Astrocyte of the cerebellum (primary cell): ENCODE measurements at regions not wholly inside any gene's neighbourhood (a gene's known extent, or its start where the extent isn't known, plus 50 kb on each side); places are given as distances from the start of the nearest gene placed in this dataset.
"Not testable (repeated sequence)": the region's sequence is repeated elsewhere in the genome, so short reads cannot be mapped to it uniquely, and the experiment has no call there.

ENCODE experiments used
- DNase-seq: peaks from one replicate; pipeline ENCODE4 v3.0.0-alpha.2; 2011; ENCODE audit warnings: low read depth
- H3K4me3 ChIP-seq: 2 replicates; pipeline ENCODE4 v1.5.1; 2011; ENCODE audit warnings: mild to moderate bottlenecking, low read depth, low read length, moderate library complexity
- in situ Hi-C: cut with HindIII; loops from 2 replicates; pipeline ENCODE4 v1.10.0; 2017; ENCODE audit warnings: low sequenced_read_pairs
- TF ChIP-seq, protein P1 (sequence below): IDR thresholded peaks from 2 replicates; pipeline ENCODE4 v1.5.1; 2012; ENCODE audit warnings: low read length, low read depth, moderate library complexity, mild to moderate bottlenecking; ENCODE audit errors: missing control alignments

DNA sequence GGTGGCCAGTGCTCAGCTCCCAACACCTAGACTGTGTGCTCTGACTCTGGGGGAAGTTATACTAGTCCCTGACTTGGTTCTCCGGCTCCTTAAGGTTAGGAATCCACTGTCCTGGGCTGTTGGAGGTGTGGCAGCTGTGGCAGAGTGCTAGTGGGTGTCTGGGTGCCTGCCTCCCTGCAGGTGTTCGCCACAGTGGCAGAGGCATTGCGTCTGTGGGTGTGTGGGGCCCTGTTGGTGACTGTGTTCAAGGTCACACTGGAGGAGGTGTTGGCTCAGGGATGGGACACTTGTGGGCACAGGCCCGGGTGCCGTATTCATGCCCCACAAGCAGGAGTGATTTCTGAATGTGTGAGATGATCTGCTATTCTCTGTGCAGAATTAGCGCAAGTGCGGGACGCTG is 467.4 kb downstream of the TMEM121 start:
- in situ Hi-C loops = no loop called here
- no peak overlapping the region for H3K4me3 ChIP-seq
- DNase-seq = no peak
- TF ChIP-seq, protein P1, sequence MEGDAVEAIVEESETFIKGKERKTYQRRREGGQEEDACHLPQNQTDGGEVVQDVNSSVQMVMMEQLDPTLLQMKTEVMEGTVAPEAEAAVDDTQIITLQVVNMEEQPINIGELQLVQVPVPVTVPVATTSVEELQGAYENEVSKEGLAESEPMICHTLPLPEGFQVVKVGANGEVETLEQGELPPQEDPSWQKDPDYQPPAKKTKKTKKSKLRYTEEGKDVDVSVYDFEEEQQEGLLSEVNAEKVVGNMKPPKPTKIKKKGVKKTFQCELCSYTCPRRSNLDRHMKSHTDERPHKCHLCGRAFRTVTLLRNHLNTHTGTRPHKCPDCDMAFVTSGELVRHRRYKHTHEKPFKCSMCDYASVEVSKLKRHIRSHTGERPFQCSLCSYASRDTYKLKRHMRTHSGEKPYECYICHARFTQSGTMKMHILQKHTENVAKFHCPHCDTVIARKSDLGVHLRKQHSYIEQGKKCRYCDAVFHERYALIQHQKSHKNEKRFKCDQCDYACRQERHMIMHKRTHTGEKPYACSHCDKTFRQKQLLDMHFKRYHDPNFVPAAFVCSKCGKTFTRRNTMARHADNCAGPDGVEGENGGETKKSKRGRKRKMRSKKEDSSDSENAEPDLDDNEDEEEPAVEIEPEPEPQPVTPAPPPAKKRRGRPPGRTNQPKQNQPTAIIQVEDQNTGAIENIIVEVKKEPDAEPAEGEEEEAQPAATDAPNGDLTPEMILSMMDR = no peak

DNA sequence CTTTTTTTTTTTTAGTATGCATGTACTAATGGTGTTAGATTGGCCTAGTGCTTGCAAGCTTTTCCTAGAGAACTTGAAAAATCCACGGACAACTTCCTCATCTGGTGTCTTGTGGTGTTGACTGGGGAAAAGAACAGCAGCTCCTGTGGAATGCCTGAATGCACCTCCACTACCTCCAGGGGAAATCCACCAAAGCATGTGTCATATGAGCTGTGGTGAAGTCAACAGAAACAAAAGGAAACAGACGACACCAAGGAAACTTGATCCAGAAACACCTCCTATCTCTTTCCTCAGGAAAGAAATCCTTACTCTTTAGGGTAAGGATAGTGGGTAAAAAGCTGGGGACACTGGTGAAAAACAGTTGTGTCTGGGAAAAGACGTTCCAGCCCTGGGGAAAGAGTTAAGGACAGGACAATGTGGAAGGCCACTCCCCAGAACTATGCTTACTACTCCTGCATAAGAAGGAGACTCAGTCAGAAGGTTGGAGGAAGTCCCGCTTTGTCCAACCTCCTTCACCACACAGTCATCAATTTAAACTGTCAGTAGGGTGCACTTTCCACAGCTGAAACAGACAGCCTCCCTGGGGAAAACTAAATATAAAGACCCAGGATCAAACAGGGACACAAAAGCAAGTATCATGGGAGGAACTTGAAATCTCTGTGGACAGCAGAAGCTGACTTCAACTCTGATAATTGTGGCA is 468.8 kb downstream of the TMEM121 start:
- in situ Hi-C loops, DNase-seq: not testable (repeated sequence)

DNA sequence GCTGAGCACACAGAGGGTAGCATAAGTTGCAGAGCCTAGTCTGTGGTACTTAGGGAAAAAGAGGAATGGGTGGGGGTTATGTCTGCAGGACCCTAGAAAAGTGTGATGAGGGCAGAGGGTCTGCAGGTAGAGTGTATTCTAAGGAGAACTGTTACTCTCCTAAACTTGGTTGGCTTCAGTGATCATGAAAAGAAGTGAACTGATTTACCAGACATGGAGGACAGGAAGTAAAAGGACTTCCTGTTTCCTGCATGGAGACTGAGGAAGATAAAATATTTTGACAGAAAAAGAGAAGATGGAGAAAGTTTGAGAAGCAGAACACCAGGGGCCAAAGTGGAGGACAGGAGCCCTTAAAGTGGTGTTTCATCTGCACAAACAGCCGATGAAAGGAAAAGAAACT is 472.2 kb downstream of the TMEM121 start:
- in situ Hi-C loops, H3K4me3 ChIP-seq, DNase-seq: not testable (repeated sequence)

More for the DNA sequence above, 468.8 kb downstream of the TMEM121 start:
- not testable (repeated sequence) for H3K4me3 ChIP-seq

DNA sequence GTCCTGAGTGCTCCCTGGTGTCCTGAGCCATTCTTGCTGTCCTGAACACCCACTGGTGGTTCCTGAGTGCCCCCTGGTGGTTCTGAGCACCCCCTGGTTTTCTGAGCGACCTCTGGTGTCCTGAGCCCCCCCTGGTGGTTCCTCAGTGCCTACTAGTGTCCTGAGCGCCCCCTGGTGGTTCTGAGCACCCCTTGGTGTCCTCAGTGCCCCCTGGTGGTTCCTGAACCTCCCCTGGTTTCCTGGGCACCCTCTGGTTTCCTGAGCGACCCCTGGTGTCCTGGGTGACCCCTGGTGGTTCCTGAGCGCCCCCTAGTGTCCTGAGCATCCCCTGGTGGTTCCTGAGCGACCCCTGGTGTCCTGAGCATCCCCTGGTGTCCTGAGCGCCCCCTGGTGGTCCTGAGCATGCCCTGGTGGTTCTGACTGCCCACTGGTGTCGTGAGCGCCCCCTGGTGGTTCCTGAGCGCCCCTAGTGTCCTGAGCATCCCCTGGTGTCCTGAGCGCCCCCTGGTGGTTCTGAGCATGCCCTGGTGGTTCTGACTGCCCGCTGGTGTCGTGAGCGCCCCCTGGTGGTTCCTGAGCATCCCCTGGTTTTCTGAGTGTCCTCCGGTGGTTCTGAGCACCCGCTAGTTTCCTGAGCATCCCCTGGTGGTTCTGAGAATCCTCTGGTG is 473.1 kb downstream of the TMEM121 start:
- H3K4me3 ChIP-seq = no peak overlapping the region
- no peak for DNase-seq
- in situ Hi-C loops = no loop called here
- TF ChIP-seq, protein P1 = peak; percentile 18

DNA sequence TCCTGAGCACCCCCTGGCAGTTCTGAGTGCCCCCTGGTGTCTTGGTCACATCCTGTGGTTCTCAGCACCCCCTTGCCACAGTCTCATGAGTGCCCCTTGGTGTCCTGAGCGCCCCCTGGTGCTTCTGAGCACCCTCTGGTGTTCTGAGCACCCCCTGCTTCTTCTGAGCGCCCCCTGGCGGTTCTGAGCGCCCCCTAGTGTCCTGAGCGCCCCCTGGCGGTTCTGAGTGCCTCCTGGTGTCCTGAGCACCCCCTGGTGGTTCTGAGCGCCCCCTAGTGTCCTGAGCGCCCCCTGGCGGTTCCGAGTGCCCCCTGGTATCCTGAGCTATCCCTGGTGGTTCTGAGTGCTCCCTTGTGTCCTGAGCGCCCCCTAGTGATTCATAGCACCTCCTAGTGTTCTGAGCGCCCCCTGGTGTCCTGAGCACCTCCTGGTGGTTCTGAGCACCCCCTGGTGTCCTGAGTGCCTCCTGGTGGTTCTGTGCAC is 473.7 kb downstream of the TMEM121 start:
- DNase-seq, H3K4me3 ChIP-seq, in situ Hi-C loops: not testable (repeated sequence)

DNA sequence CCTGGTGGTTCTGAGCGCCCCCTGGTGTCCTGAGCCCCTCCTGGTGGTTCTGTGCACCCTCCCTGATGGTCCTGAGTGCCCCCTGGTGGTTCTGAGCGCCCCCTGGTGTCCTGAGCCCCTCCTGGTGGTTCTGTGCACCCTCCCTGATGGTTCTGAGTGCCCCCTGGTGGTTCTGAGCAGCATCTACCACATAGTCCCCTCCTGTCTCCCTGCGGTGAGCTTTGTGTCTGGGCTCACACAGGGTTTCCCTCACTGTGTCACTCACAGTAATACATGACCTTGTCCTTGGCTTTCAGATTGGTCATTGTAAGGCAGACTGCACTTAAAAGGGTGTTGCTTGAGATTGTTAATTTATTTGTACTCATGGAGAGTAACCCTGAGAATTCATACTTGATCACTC is 474.9 kb downstream of the TMEM121 start:
- in situ Hi-C loops, H3K4me3 ChIP-seq, DNase-seq: not testable (repeated sequence)

DNA sequence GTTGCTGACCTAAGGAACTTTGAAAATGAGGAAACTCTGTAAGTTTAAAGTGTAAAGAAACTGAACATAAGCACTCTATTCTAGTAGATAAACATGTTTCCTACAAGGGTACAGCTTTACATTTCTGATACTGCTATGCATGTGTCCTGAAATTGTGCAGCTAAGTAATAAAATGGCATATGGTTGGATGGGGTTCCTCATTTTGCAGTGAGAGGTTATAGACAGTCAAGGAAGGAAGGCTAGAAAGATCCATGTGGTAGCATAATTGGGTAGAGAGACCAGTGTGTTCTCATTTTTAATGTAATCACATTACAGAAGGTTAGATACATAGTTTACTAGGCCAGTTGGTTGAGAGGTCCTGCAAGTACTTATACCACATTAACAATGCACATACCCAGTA is 477.0 kb downstream of the TMEM121 start:
- no peak for DNase-seq
- TF ChIP-seq, protein P1 = no peak
- H3K4me3 ChIP-seq = no peak overlapping the region
- in situ Hi-C loops = no loop called here

DNA sequence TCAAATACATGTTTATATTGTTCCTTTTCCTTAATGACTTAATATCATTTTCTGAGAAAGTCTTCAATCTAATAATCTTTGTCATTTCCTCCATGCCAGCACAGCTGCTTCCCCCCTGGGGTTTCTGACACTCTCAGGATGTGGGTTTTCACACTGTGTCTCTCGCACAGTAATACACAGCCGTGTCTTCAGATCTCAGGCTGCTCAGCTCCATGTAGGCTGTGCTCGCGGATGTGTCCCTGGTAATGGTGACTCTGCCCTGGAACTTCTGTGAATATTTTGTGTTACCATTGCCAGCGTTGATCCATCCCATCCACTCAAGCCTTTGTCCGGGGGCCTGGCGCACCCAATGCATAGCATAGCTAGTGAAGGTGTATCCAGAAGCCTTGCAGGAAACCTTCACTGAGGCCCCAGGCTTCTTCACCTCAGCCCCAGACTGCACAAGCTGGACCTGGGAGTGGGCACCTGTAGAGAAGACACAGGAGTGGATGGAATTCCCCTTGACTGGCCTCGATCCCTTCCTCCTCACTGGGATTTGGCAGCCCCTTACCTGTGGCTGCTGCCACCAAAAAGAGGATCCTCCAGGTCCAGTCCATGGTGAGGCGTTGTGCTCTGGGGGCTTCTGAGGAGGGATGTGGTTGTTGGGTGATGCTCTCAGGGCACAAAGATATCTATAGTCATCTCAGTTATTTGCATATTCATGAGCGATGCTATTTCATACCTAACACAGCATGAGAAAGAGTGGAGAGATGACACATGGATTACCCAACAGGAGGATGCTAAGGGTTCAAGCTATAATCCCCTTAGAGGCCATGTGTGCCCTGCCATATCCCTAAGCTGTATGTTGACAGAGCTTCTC is 478.8 kb downstream of the TMEM121 start:
- H3K4me3 ChIP-seq, in situ Hi-C loops, DNase-seq: not testable (repeated sequence)

DNA sequence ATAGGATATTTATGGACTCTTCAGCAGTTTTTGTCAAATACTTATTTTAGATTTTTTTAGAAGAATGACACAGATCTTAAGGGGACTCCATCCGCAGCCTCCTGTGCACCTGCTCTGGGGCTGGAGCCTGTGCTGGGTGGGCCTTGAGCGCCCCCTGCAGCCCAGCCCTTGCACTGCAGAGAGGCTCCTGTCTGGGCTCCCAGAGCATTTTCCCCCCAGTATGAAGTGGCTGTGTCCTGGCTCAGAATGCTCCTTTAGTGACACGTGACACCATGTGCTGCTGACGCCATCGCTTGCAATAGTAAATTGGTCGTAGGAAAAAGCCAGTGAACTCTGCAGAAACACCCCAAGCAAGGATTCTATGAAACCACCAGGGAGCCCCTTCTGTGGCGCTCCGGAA is 479.7 kb downstream of the TMEM121 start:
- DNase-seq, H3K4me3 ChIP-seq, in situ Hi-C loops: not testable (repeated sequence)

DNA sequence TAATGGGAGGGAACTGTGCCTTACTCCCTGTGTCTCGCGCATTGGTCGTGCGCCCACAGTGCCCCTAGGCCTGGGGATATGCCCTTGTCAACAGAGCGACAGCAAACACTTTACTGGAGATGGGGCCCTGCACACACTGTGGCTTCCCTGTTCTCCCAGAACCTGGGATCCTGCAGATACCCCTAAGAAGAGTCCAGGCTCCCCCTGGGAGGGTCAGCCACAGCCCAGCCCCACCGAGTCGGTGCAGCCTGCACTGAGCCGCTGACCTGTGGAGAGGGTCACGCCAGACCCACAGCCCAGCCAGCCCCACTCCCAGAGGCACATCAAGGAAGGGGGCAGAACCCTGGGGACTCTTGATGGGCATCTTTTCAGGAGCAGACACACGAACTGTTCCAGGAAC is 480.3 kb downstream of the TMEM121 start:
- in situ Hi-C loops, DNase-seq, H3K4me3 ChIP-seq: not testable (repeated sequence)
